K562 (cell line): ENCODE measurements at regions not wholly inside any gene's neighbourhood (a gene's known extent, or its start where the extent isn't known, plus 50 kb on each side); places are given as distances from the start of the nearest gene placed in this dataset.

Experiments
- ATAC-seq: fragments of 200-7000 bp; cut with Tn5 transposase; 3 replicates; pipeline ENCODE4 v1.9.1; 2020; ENCODE audit warnings: moderate library complexity
- BruUV-seq: library from RNA; stranded (reverse); fragments of 400-500 nt; replicated peaks from 2 replicates; lab custom pipeline; 2021; lab: Mats Ljungman, UMichigan
- CTCF ChIA-PET: fragments of 300-600 bp; formaldehyde crosslinking; extraction: SDS; loops from one replicate; lab custom pipeline; 2021; ENCODE audit warnings: low intra/inter-chr PET ratio; lab: Yijun Ruan, JAX
- POLR2A ChIA-PET: fragments of 300-600, 350-650 bp; sonication (Branson Sonifier 250); formaldehyde crosslinking; extraction: SDS; loops from one replicate; lab custom pipeline; 2021; ENCODE audit warnings: antibody characterized with exemption, inconsistent platforms; lab: Yijun Ruan, JAX
- DNase-seq, 4 experiments: peaks; one replicate each; pipeline versions ENCODE4 v3.0.0 to v3.0.0-alpha.2; 2011 to 2018; ENCODE audit warnings: low spot score in 3 of 4, mixed read lengths in 3 of 4; ENCODE audit errors: extremely low read depth in 1 of 4
- FAIRE-seq: peaks from 2 replicates; lab custom pipeline; 2011; peaks lifted over from hg19 to GRCh38; lab: Jason Lieb, UNC
- H2AFZ ChIP-seq: 2 replicates; pipeline ENCODE4 v1.6.0; 2011; ENCODE audit warnings: low read depth, low read length, control low read depth, inconsistent platforms
- H3K27ac ChIP-seq: fragments of 200-600 bp; 3 replicates; pipeline ENCODE4 v1.8.0; 2011; ENCODE audit warnings: low read depth, mild to moderate bottlenecking, control low read depth, inconsistent platforms, low read length, moderate library complexity, mixed read lengths; ENCODE audit errors: extremely low read depth
- H3K27me3 ChIP-seq, 2 experiments: fragments of 300-600 bp in 1 of 2; 2 replicates in 1 of 2; 3 replicates in 1 of 2; pipeline versions ENCODE4 v1.6.0 to v1.8.0; 2011; ENCODE audit warnings: inconsistent platforms in 2 of 2, low read length in 2 of 2, mild to moderate bottlenecking in 1 of 2, mixed read lengths in 1 of 2, moderate library complexity in 1 of 2; ENCODE audit not compliant: control insufficient read depth in 2 of 2, insufficient read depth in 2 of 2
- H3K36me3 ChIP-seq: fragments of 300-600 bp; 3 replicates; pipeline ENCODE4 v1.8.0; 2011; ENCODE audit warnings: mild to moderate bottlenecking, low read length, inconsistent platforms; ENCODE audit not compliant: control insufficient read depth, insufficient read depth
- H3K4me1 ChIP-seq, 2 experiments: fragments of 200-600 bp in 1 of 2; replicated peaks in 1 of 2; 2 replicates in 1 of 2; 3 replicates in 1 of 2; pipeline versions ENCODE4 v1.5.1 to v1.8.0; 2011; ENCODE audit warnings: inconsistent platforms in 2 of 2, low read length in 2 of 2, mild to moderate bottlenecking in 1 of 2, mixed read lengths in 1 of 2, moderate library complexity in 1 of 2; ENCODE audit not compliant: control insufficient read depth in 2 of 2, insufficient read depth in 2 of 2
- H3K4me2 ChIP-seq: 2 replicates; pipeline ENCODE4 v1.6.1; 2011; ENCODE audit warnings: low read length, control low read depth, inconsistent platforms, mixed read lengths; ENCODE audit not compliant: insufficient read depth
- H3K4me3 ChIP-seq: fragments of 200-600 bp; sonication (generic), shearing (Covaris generic); 2 replicates; pipeline ENCODE4 v1.5.1; 2016; ENCODE audit warnings: control low read depth, inconsistent platforms
- H3K79me2 ChIP-seq: fragments of 200-600 bp; 3 replicates; pipeline ENCODE4 v1.8.0; 2011; ENCODE audit warnings: low read length, inconsistent platforms; ENCODE audit not compliant: control insufficient read depth, insufficient read depth
- H3K9ac ChIP-seq, 2 experiments: 2 replicates each; pipeline versions ENCODE4 v1.6.0 to v1.6.1; 2011; ENCODE audit warnings: low read depth in 2 of 2, low read length in 2 of 2, control low read depth in 1 of 2, inconsistent platforms in 1 of 2, mild to moderate bottlenecking in 1 of 2, mixed read lengths in 1 of 2; ENCODE audit not compliant: insufficient read depth in 1 of 2
- H3K9me1 ChIP-seq: one replicate; pipeline ENCODE4 v1.6.0; 2011; ENCODE audit warnings: inconsistent platforms, mild to moderate bottlenecking, low read length, moderate library complexity; ENCODE audit not compliant: control insufficient read depth, insufficient read depth
- H3K9me3 ChIP-seq: replicated peaks from 2 replicates; pipeline ENCODE4 v1.5.1; 2011; ENCODE audit warnings: low read depth, low read length, inconsistent platforms; ENCODE audit not compliant: control insufficient read depth, insufficient read depth
- H4K20me1 ChIP-seq: replicated peaks from 2 replicates; pipeline ENCODE4 v1.6.1; 2011; ENCODE audit warnings: low read length, inconsistent platforms, mixed read lengths; ENCODE audit not compliant: control insufficient read depth, insufficient read depth
- COPS2 ChIP-seq: fragments of 450-650 bp; conservative IDR thresholded peaks from 2 replicates; pipeline ENCODE4 v1.6.1; 2016; ENCODE audit warnings: mild to moderate bottlenecking, moderate library complexity
- JUND ChIP-seq, 2 experiments: IDR thresholded peaks; 2 replicates in 1 of 2; 3 replicates in 1 of 2; pipeline ENCODE4 v1.6.1; 2011; ENCODE audit warnings: borderline replicate concordance in 2 of 2, low read depth in 2 of 2, low read length in 2 of 2, improper control_type of control experiment in 1 of 2, missing biosample characterization in 1 of 2, missing genetic modification characterization in 1 of 2, missing genetic modification reagents in 1 of 2
- MAFK ChIP-seq: IDR thresholded peaks from 2 replicates; pipeline ENCODE4 v1.6.1; 2011; ENCODE audit warnings: low read length, improper control_type of control experiment
- MED1 ChIP-seq: sonication (generic); formaldehyde crosslinking; IDR thresholded peaks from 2 replicates; pipeline ENCODE4 v1.8.1; 2023; ENCODE audit warnings: missing genetic modification reagents, borderline replicate concordance
- MYBL2 ChIP-seq, 2 experiments: fragments of 450-650 bp in 1 of 2; sonication (generic) in 1 of 2; formaldehyde crosslinking in 1 of 2; IDR thresholded peaks; 2 replicates each; pipeline versions ENCODE4 v1.6.1 to v1.8.1; 2017 to 2022; ENCODE audit warnings: borderline replicate concordance in 1 of 2, inconsistent platforms in 1 of 2, low read depth in 1 of 2, mild to moderate bottlenecking in 1 of 2, missing genetic modification reagents in 1 of 2, moderate library complexity in 1 of 2
- NRF1 ChIP-seq, 2 experiments: fragments of 450-650 bp; IDR thresholded peaks in 1 of 2; conservative IDR thresholded peaks in 1 of 2; 2 replicates each; pipeline ENCODE4 v1.6.1; 2014; ENCODE audit warnings: mild to moderate bottlenecking in 2 of 2
- POLR3A ChIP-seq: IDR thresholded peaks from 2 replicates; pipeline ENCODE4 v1.6.1; 2011; ENCODE audit warnings: borderline replicate concordance, mild to moderate bottlenecking, moderate library complexity; ENCODE audit not compliant: insufficient read length, insufficient read depth; ENCODE audit errors: extremely low read depth
- SMARCE1 ChIP-seq: fragments of 450-650 bp; IDR thresholded peaks from 2 replicates; pipeline ENCODE4 v1.7.1; 2016; ENCODE audit warnings: mild to moderate bottlenecking
- SRSF3 ChIP-seq: fragments of 200-400 bp; formaldehyde crosslinking; IDR thresholded peaks from 2 replicates; pipeline ENCODE4 v1.6.1; 2016; ENCODE audit warnings: mild to moderate bottlenecking, low read length, moderate library complexity; ENCODE audit not compliant: insufficient read depth
- TCF3 ChIP-seq: sonication (generic); formaldehyde crosslinking; IDR thresholded peaks from 2 replicates; pipeline ENCODE4 v1.4.0; 2020; ENCODE audit warnings: mild to moderate bottlenecking, missing genetic modification reagents
- U2AF2 ChIP-seq: fragments of 200-400 bp; formaldehyde crosslinking; optimal IDR thresholded peaks from 2 replicates; pipeline ENCODE3; 2017; ENCODE audit warnings: low read depth, mild to moderate bottlenecking, low read length
- WGBS: fragments of 100-300 bp; shearing (Covaris generic); methylation state at CpG from one replicate; pipeline ENCODE4 v1.1.6; 2016; ENCODE audit warnings: low coverage, mixed read lengths; ENCODE audit not compliant: insufficient coverage; ENCODE audit errors: missing lambda C conversion rate; 5-methylcytosine and 5-hydroxymethylcytosine counted together
- in situ Hi-C: fragments of 300-500 bp; cut with MboI; formaldehyde crosslinking; loops from 4 replicates; pipeline ENCODE4 v1.15.0; 2018; ENCODE audit warnings: inconsistent platforms, mixed read lengths
- intact Hi-C: fragments of 100-400 bp; cut with micrococcal nuclease; formaldehyde crosslinking; loops from 2 replicates; pipeline ENCODE4 v1.14.2; 2022
- TF ChIP-seq, protein P1 (sequence below): fragments of 250-450 bp; sonication (Bioruptor Pico); IDR thresholded peaks from 2 replicates; pipeline ENCODE4 v1.5.0; 2021; ENCODE audit warnings: mild to moderate bottlenecking, moderate library complexity
- TF ChIP-seq, protein P2 (sequence below): fragments of 250-450 bp; sonication (Bioruptor Pico); IDR thresholded peaks from 2 replicates; pipeline ENCODE4 v1.8.0; 2022; ENCODE audit warnings: inconsistent platforms
- TF ChIP-seq, protein P3 (sequence below): fragments of 450-650 bp; IDR thresholded peaks from 2 replicates; pipeline ENCODE4 v1.6.1; 2017; ENCODE audit warnings: antibody characterized with exemption

DNA sequence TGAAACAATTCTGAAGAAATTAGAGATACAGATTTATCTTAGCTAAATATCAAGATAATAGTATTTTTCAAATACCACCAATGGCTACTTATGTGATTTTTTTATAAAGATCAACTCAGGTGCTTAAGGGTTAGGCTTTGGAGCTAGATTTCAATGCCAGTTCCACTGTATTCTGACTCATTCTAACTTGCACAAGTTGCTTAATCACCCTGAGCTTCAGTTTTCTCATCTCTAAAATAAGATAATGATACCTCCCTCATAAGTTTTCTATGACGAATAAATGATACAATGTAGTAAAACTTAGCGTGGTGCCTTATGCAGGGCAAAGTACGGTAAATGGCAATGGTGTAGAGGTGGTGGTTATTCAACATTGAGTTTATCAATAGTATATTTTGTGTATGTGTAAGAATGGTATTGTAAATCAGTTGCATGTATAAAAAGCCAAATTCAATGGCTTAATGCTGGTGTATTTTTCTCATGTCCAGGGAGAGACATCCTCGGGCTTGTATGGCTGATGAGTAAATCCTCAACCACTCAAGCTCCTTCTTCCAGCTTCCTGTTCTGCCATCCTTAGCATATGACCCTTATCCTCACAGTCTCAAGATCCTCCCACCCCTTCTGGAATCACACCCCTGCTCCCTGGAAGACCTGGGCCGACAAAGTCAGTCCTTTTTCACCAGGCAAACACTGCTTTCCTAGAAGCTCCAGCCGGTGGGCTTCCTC lies 505.9 kb upstream of the CFAP20DC start:
- Histone ChIP-seq H3K9ac (no peak overlapping the region), H3K9me1 (no peaks in the 10 kb centered on the region), H4K20me1 (no peaks in the 10 kb centered on the region), H3K36me3 (no peaks in the 10 kb centered on the region), H3K4me1 (no peaks in the 10 kb centered on the region), H3K4me2 (no peak overlapping the region), H3K4me3 (no peak overlapping the region), H3K27me3 (no peaks in the 10 kb centered on the region), H2AFZ (no peak overlapping the region), H3K79me2 (no peaks in the 10 kb centered on the region), H3K9me3 (no peaks in the 10 kb centered on the region), H3K27ac (no peak overlapping the region)
- WGBS, result 1% methylated on average over 6 of the region's 6 CpGs
- no peak for DNase-seq
- in situ Hi-C loops, result loop anchor here (25.0 kb wide), 1 partner anchor 1832 kb away; no protein-coding TSS in a partner anchor
- ChIA-PET POLR2A (no interaction called here), CTCF (no interaction called here)
- intact Hi-C loops, result no loop called here
- no peak for ATAC-seq
- FAIRE-seq, result no peak
- no TSS peak for BruUV-seq
- TF ChIP-seq JUND (IDR thresholded peaks at IDR 0.05; ENCODE audit: borderline replicate concordance, low read depth, low read length), result no peak
- no peak for TF ChIP-seq JUND (tag; IDR thresholded peaks at IDR 0.05; ENCODE audit: borderline replicate concordance, low read depth, low read length)
- TF ChIP-seq POLR3A, result no peak
- no peak for TF ChIP-seq SMARCE1
- TF ChIP-seq MYBL2 (IDR thresholded peaks at IDR 0.05; ENCODE audit: low read depth), result no peak
- no peak for TF ChIP-seq MYBL2 (CRISPR knock-in tag; IDR thresholded peaks at IDR 0.05; ENCODE audit: borderline replicate concordance)
- no peak for TF ChIP-seq U2AF2
- TF ChIP-seq MAFK, result no peak
- TF ChIP-seq, protein P1, sequence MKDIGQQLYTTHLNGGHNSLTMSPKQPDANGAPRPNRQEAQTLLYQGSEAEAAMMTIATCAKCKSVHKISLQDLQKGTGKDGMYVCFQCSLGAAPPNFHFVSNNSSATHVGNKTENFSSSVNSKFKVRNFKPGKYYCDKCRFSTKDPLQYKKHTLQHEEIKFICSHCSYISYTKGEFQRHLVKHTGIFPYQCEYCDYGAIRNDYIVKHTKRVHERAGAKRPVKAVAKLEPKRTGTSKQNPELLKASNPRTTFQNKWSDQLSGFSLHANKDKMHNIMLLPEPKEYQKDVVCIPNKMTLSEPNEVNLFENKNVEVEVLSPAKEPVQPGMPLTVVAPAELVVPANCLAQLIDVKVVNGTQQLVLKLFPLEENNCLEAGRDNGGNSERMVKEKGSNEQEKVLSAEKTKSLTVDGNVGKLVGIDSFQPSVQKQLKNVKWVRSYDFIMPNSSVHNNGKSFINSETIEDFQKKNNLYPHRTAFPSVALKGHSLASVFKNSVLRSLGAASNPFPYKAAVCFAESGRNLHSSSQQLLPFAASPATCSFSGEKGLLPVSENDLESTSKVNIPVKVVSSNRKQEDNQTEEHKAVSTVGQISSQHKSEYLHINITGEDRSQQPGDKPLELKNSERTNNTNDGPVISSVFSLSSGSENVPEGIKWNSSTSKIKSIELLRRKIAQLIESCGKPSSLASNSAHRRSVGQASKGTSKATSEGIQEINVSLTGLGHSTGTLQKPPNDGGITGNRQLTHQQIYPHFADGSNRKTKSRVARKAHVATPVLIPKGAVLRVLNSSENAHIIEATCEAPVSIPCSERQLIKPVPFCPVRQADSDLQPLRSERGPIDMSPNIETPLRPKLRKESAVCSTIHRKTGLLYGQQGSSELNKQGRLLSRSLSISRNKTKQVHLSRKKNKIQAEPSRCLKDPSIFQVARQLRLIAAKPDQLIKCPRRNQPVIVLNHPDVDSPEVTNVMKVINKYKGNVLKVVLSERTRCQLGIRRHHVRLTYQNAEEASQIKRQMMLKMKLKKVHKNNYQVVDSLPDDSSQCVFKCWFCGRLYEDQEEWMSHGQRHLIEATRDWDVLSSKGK (CRISPR knock-in tag), result no peak
- TF ChIP-seq TCF3 (CRISPR knock-in tag), result no peak
- TF ChIP-seq, protein P2, sequence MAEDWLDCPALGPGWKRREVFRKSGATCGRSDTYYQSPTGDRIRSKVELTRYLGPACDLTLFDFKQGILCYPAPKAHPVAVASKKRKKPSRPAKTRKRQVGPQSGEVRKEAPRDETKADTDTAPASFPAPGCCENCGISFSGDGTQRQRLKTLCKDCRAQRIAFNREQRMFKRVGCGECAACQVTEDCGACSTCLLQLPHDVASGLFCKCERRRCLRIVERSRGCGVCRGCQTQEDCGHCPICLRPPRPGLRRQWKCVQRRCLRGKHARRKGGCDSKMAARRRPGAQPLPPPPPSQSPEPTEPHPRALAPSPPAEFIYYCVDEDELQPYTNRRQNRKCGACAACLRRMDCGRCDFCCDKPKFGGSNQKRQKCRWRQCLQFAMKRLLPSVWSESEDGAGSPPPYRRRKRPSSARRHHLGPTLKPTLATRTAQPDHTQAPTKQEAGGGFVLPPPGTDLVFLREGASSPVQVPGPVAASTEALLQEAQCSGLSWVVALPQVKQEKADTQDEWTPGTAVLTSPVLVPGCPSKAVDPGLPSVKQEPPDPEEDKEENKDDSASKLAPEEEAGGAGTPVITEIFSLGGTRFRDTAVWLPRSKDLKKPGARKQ (CRISPR knock-in tag), result no peak
- no peak for TF ChIP-seq SRSF3
- TF ChIP-seq, protein P3, sequence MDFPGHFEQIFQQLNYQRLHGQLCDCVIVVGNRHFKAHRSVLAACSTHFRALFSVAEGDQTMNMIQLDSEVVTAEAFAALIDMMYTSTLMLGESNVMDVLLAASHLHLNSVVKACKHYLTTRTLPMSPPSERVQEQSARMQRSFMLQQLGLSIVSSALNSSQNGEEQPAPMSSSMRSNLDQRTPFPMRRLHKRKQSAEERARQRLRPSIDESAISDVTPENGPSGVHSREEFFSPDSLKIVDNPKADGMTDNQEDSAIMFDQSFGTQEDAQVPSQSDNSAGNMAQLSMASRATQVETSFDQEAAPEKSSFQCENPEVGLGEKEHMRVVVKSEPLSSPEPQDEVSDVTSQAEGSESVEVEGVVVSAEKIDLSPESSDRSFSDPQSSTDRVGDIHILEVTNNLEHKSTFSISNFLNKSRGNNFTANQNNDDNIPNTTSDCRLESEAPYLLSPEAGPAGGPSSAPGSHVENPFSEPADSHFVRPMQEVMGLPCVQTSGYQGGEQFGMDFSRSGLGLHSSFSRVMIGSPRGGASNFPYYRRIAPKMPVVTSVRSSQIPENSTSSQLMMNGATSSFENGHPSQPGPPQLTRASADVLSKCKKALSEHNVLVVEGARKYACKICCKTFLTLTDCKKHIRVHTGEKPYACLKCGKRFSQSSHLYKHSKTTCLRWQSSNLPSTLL, result no peak
- no peak for TF ChIP-seq MED1 (CRISPR knock-in tag)
- no peak for TF ChIP-seq COPS2
- no peak for TF ChIP-seq NRF1 (conservative IDR thresholded peaks at IDR 0.05 in 1 of 2, IDR thresholded peaks at IDR 0.05 in 1 of 2)
